ENCODE measurements at regions not wholly inside any gene's neighbourhood (a gene's known extent, or its start where the extent isn't known, plus 50 kb on each side); places are given as distances from the start of the nearest gene placed in this dataset.

DNA sequence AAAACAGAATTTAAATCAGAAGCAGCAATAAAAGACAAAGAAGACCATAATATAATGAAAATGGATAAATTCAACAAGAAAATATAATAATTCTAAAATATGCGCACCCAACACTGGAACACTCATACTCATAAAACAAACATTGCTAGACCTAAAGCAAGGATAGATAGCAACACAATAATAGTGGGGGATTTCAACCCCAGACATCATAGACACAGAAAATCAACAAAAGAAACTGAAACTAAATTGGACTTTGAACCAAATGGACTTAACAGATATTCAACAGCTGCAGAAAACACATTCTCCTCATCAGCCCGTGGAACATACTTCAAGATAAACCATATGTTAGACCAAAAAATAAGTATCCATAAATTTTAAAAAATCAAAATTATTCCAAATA, 1552.6 kb downstream of the C4orf33 start:
- no peaks in the 10 kb centered on the region for H3K27me3 ChIP-seq (ENCODE audit: low read depth, low read length)
- H3K36me3 ChIP-seq (ENCODE audit: control insufficient read depth in 1 of 2, insufficient read depth in 2 of 2, low read length in 2 of 2): no peaks in the 10 kb centered on the region
- H3K9me3 ChIP-seq (ENCODE audit: control insufficient read depth in 1 of 2, low read length in 2 of 2): no peaks in the 10 kb centered on the region
- no peaks in the 10 kb centered on the region for H3K4me1 ChIP-seq (ENCODE audit: control insufficient read depth in 1 of 2, insufficient read depth in 2 of 2, low read length in 2 of 2)
- peak overlapping the region; percentile 23 to 26 for H3K4me3 ChIP-seq (ENCODE audit: low read depth in 1 of 2, low read length in 2 of 2)
- H3K27ac ChIP-seq (ENCODE audit: low read length): no peak overlapping the region

DNA sequence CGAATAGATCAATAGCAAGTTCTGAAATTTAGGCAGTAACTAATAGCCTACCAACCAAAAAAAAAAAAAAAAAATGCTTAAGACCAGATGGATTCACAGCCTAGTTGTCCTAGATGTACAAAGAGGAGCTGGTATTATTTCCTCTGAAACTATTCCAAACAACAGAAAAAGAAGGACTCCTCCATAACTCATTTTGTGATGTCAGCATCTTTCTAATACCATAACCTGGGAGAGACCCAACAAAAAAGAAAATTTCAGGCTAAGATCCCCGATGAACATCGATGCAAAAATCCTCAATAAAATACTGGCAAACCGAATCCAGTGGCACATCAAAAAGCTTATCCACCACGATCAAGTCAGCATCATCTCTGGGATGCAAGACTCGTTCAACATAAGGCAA, 1557.9 kb downstream of the C4orf33 start:
- Histone ChIP-seq H3K4me3 (ENCODE audit: low read depth in 1 of 2, low read length in 2 of 2) (no peak overlapping the region), H3K4me1 (ENCODE audit: control insufficient read depth in 1 of 2, insufficient read depth in 2 of 2, low read length in 2 of 2) (no peaks in the 10 kb centered on the region), H3K27me3 (ENCODE audit: low read depth, low read length) (no peaks in the 10 kb centered on the region), H3K9me3 (ENCODE audit: control insufficient read depth in 1 of 2, low read length in 2 of 2) (no peaks in the 10 kb centered on the region), H3K27ac (ENCODE audit: low read length) (no peak overlapping the region), H3K36me3 (ENCODE audit: control insufficient read depth in 1 of 2, insufficient read depth in 2 of 2, low read length in 2 of 2) (no peaks in the 10 kb centered on the region)

DNA sequence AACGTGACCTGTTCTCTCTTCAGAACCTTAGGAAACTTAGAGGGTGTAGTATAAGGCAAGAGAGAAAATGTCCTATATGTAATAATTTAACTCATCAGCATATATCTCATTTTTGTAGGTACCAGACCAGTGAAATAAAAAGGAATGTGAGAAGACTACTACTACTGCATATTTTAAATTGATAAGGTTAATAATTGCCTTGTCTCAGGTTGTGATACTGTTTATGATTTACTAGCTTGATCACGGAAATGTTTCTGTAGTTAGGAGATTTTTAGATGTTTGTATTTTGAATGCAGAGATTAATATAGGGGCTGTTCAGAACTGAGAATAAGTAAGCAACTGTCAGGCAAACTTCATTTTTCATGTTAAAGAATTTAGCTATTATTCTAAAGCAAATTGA, 1563.4 kb downstream of the C4orf33 start:
- no peak overlapping the region for H3K27ac ChIP-seq (ENCODE audit: low read length)

DNA sequence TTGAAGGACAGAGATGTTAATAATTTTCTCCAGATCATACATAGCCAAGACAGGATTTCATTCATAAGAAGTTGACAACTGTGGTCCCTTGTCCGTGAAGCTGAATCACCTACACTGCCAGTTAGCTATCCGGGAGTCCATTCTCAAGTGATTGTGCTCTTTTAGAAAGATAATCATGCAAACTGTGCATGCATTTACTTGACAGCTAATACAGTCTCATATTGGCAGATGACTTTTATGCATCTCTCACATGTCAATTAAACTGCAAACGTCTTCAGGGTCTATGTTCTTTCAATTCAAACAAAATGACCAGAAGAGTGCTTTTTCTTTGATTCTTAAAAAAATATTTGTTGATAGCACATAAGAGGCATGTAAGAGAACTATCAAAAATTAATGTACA, 1572.9 kb downstream of the C4orf33 start:
- Histone ChIP-seq H3K27me3 (ENCODE audit: low read depth, low read length) (no peaks in the 10 kb centered on the region), H3K9me3 (ENCODE audit: control insufficient read depth in 1 of 2, low read length in 2 of 2) (no peaks in the 10 kb centered on the region), H3K4me3 (ENCODE audit: low read depth in 1 of 2, low read length in 2 of 2) (no peak overlapping the region), H3K27ac (ENCODE audit: low read length) (no peak overlapping the region), H3K36me3 (ENCODE audit: control insufficient read depth in 1 of 2, insufficient read depth in 2 of 2, low read length in 2 of 2) (no peaks in the 10 kb centered on the region), H3K4me1 (ENCODE audit: control insufficient read depth in 1 of 2, insufficient read depth in 2 of 2, low read length in 2 of 2) (no peaks in the 10 kb centered on the region)

More for the DNA sequence above, 1563.4 kb downstream of the C4orf33 start:
- no peak overlapping the region for H3K4me3 ChIP-seq (ENCODE audit: low read depth in 1 of 2, low read length in 2 of 2)
- H3K36me3 ChIP-seq (ENCODE audit: control insufficient read depth in 1 of 2, insufficient read depth in 2 of 2, low read length in 2 of 2): no peaks in the 10 kb centered on the region
- no peaks in the 10 kb centered on the region for H3K27me3 ChIP-seq (ENCODE audit: low read depth, low read length)
- H3K9me3 ChIP-seq (ENCODE audit: control insufficient read depth in 1 of 2, low read length in 2 of 2): no peaks in the 10 kb centered on the region
- no peaks in the 10 kb centered on the region for H3K4me1 ChIP-seq (ENCODE audit: control insufficient read depth in 1 of 2, insufficient read depth in 2 of 2, low read length in 2 of 2)

DNA sequence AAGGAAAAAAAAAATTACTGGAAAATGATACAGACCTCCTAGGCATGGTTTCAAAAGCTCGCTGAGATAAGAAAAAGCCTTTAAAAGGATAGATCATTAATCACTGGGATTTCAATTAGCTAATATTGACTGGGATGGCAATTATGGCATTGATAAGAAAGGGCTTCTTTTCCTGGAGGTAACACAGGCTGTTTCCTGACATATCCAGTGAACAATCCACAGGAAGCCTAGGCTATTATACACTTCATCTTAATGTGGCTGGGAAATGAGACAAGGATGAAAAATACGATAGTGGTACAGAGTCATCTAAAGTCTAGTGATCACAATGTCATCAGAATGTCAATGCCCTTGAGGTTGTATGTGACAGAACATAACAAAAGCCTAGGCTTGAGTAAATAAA, 1579.3 kb downstream of the C4orf33 start:
- Histone ChIP-seq H3K4me1 (ENCODE audit: control insufficient read depth in 1 of 2, insufficient read depth in 2 of 2, low read length in 2 of 2) (no peaks in the 10 kb centered on the region), H3K4me3 (ENCODE audit: low read depth in 1 of 2, low read length in 2 of 2) (no peak overlapping the region), H3K27me3 (ENCODE audit: low read depth, low read length) (no peaks in the 10 kb centered on the region), H3K27ac (ENCODE audit: low read length) (no peak overlapping the region), H3K9me3 (ENCODE audit: control insufficient read depth in 1 of 2, low read length in 2 of 2) (no peaks in the 10 kb centered on the region), H3K36me3 (ENCODE audit: control insufficient read depth in 1 of 2, insufficient read depth in 2 of 2, low read length in 2 of 2) (no peaks in the 10 kb centered on the region)

DNA sequence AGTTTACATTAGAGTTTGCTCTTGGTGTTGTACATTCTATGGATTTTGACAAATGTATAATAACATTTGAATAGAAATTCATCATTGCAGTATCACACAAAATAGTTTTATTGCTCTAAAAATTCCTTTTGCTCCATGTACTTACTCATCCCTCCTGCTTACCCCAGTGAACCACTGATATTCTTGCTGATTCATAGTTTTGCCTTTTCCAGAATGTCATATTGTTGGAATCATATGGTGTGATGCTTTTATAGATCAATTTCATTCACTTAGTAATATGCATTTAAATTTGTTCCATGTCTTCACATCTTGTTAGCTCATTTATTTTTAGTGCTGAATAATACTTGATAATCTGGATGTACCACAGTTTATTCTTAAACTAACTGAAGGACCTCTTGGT, 1593.2 kb downstream of the C4orf33 start:
- Histone ChIP-seq H3K9me3 (ENCODE audit: control insufficient read depth in 1 of 2, low read length in 2 of 2) (no peaks in the 10 kb centered on the region), H3K36me3 (ENCODE audit: control insufficient read depth in 1 of 2, insufficient read depth in 2 of 2, low read length in 2 of 2) (no peaks in the 10 kb centered on the region), H3K4me3 (ENCODE audit: low read depth in 1 of 2, low read length in 2 of 2) (no peak overlapping the region), H3K4me1 (ENCODE audit: control insufficient read depth in 1 of 2, insufficient read depth in 2 of 2, low read length in 2 of 2) (no peaks in the 10 kb centered on the region), H3K27me3 (ENCODE audit: low read depth, low read length) (no peaks in the 10 kb centered on the region), H3K27ac (ENCODE audit: low read length) (no peak overlapping the region)

DNA sequence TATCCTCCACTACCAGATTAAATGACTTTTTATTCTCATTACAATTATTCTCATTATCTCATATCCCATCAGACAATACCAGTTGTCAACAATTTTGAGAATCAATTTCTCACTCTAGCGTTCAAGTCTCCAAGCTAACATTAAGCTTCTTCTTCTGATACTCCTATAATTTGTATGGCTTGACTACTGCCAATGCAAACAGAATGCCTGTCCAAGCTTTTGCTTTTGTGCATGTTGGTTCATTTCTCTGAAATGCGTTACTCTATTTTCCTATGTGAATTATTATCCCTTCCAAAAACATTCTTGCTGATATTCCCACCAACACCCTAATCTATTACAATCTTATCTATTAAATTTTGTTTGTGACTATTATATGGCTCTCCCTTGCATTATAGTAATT, 1602.3 kb downstream of the C4orf33 start:
- no peaks in the 10 kb centered on the region for H3K27me3 ChIP-seq (ENCODE audit: low read depth, low read length)
- no peaks in the 10 kb centered on the region for H3K4me1 ChIP-seq (ENCODE audit: control insufficient read depth in 1 of 2, insufficient read depth in 2 of 2, low read length in 2 of 2)
- H3K27ac ChIP-seq (ENCODE audit: low read length): no peak overlapping the region
- no peak overlapping the region for H3K4me3 ChIP-seq (ENCODE audit: low read depth in 1 of 2, low read length in 2 of 2)
- H3K36me3 ChIP-seq (ENCODE audit: control insufficient read depth in 1 of 2, insufficient read depth in 2 of 2, low read length in 2 of 2): no peaks in the 10 kb centered on the region
- H3K9me3 ChIP-seq (ENCODE audit: control insufficient read depth in 1 of 2, low read length in 2 of 2): no peaks in the 10 kb centered on the region

DNA sequence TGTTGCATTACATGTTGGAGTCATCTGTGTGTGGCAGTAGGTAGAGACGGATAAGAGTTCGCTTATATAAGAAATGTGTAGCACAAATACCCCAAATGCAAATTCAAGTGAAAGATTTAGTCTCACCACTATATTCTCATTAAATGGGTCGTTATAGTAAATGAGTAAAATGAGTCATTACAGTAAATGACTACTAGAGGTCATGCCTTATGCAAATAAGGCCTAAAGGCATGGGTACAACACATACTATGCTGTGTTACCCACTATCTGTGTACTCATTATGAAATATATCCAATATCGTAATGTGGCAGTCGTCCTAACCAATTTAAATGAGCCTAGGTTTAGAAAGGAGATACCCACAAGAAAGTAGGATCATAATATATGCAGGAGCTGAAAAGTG, 1603.1 kb downstream of the C4orf33 start:
- Histone ChIP-seq H3K36me3 (ENCODE audit: control insufficient read depth in 1 of 2, insufficient read depth in 2 of 2, low read length in 2 of 2) (no peaks in the 10 kb centered on the region), H3K27me3 (ENCODE audit: low read depth, low read length) (no peaks in the 10 kb centered on the region), H3K9me3 (ENCODE audit: control insufficient read depth in 1 of 2, low read length in 2 of 2) (no peaks in the 10 kb centered on the region), H3K4me3 (ENCODE audit: low read depth in 1 of 2, low read length in 2 of 2) (no peak overlapping the region), H3K4me1 (ENCODE audit: control insufficient read depth in 1 of 2, insufficient read depth in 2 of 2, low read length in 2 of 2) (no peaks in the 10 kb centered on the region), H3K27ac (ENCODE audit: low read length) (no peak overlapping the region)

DNA sequence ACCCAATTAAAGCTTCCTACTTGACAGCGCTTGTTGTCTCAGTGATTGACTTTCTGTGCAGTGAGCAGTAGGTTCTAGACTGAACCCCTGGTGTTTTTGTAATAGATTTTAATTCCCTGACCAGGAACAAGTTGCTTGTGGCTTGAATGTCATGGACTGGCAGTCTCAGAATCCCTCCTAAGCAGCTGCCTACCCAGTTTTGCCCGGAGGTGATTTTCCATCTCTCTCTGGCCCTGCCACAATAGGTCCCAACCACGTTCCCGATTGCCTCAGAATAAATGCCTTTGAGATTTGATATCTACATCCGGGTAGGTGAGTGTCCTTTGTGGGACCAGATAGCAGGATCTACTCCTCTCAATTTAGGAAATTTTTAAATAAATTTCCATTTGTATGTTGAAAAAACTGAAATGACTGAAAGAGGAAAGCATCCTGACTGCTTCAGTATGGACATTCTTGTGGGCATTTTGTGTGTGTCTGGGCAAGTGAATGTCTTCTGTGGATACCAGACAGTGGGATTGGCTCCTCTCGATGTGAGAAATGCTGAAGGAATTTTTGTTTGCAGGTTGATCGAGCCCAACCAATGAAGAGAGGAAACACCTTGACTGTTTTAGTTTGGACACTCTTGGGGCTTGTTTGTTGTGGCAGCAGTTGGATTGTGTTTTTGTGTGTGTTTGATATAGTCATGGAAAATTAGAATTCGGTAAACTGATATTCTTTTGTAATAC, 1607.4 kb downstream of the C4orf33 start:
- Histone ChIP-seq H3K36me3 (ENCODE audit: control insufficient read depth in 1 of 2, insufficient read depth in 2 of 2, low read length in 2 of 2) (no peaks in the 10 kb centered on the region), H3K4me1 (ENCODE audit: control insufficient read depth in 1 of 2, insufficient read depth in 2 of 2, low read length in 2 of 2) (no peaks in the 10 kb centered on the region), H3K27me3 (ENCODE audit: low read depth, low read length) (no peaks in the 10 kb centered on the region), H3K4me3 (ENCODE audit: low read depth in 1 of 2, low read length in 2 of 2) (no peak overlapping the region), H3K9me3 (ENCODE audit: control insufficient read depth in 1 of 2, low read length in 2 of 2) (no peaks in the 10 kb centered on the region), H3K27ac (ENCODE audit: low read length) (no peak overlapping the region)

DNA sequence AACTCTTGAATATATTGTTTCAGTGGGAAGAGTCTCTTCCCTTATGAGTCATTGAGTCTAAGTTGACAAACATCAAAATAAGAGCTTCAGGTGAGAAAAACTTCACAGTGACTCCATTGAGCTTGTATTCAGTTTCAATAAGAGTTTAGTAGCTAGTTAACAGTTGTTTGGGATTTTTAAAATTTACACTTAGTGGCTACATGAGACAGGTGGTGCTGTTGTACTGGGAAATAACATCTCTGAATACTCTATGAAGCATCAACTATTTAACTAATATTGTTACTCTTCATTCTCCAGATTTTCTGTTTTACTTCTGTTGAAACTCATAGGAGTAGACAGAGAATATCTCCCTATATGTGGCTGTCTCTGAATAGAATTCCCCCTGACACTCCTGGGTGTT, 1609.1 kb downstream of the C4orf33 start:
- H3K27ac ChIP-seq (ENCODE audit: low read length): no peak overlapping the region
- no peak overlapping the region for H3K4me3 ChIP-seq (ENCODE audit: low read depth in 1 of 2, low read length in 2 of 2)
- no peaks in the 10 kb centered on the region for H3K9me3 ChIP-seq (ENCODE audit: control insufficient read depth in 1 of 2, low read length in 2 of 2)
- H3K36me3 ChIP-seq (ENCODE audit: control insufficient read depth in 1 of 2, insufficient read depth in 2 of 2, low read length in 2 of 2): no peaks in the 10 kb centered on the region
- H3K27me3 ChIP-seq (ENCODE audit: low read depth, low read length): no peaks in the 10 kb centered on the region
- no peaks in the 10 kb centered on the region for H3K4me1 ChIP-seq (ENCODE audit: control insufficient read depth in 1 of 2, insufficient read depth in 2 of 2, low read length in 2 of 2)

DNA sequence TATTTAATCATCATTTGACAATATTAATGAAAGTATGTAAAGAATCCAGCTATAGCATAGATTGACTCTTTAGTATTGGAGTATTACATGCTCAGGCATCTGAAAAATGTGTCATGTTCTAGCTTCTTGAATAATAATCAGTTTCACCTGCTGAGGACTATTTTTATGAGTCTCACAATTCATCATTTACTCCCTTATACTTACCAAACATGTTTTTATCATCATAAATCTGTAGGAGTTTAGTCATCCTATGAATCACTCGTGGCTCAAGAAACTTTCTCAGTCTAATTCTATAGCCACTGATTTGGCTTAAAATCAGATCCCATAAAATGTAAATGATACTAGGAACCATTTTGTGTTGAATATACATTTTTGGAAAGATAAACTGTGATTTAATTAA, 1616.1 kb downstream of the C4orf33 start:
- Histone ChIP-seq H3K27me3 (ENCODE audit: low read depth, low read length) (no peaks in the 10 kb centered on the region), H3K36me3 (ENCODE audit: control insufficient read depth in 1 of 2, insufficient read depth in 2 of 2, low read length in 2 of 2) (no peaks in the 10 kb centered on the region), H3K4me1 (ENCODE audit: control insufficient read depth in 1 of 2, insufficient read depth in 2 of 2, low read length in 2 of 2) (no peaks in the 10 kb centered on the region), H3K4me3 (ENCODE audit: low read depth in 1 of 2, low read length in 2 of 2) (no peak overlapping the region), H3K9me3 (ENCODE audit: control insufficient read depth in 1 of 2, low read length in 2 of 2) (no peaks in the 10 kb centered on the region), H3K27ac (ENCODE audit: low read length) (no peak overlapping the region)

DNA sequence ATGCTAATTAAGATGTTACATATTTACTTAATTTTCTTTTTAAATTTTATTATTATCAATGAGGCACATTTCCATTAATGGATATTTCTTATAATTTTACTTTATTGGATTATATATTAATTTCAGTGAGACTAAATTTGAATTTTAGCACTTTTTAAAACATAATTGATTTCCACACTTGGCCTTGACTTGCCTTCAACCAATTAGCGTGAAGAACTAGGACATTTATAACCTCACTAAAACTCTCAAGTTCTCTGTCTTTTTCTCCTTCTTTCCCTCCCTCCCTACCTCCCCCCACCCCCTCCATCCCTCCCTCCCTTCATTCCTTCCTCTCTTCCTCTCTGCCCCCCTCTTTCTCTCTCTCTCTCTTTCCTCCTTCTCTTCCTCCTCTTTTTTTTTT, 1618.1 kb downstream of the C4orf33 start:
- no peaks in the 10 kb centered on the region for H3K36me3 ChIP-seq (ENCODE audit: control insufficient read depth in 1 of 2, insufficient read depth in 2 of 2, low read length in 2 of 2)
- no peaks in the 10 kb centered on the region for H3K9me3 ChIP-seq (ENCODE audit: control insufficient read depth in 1 of 2, low read length in 2 of 2)
- no peaks in the 10 kb centered on the region for H3K27me3 ChIP-seq (ENCODE audit: low read depth, low read length)

More for the DNA sequence above, 1618.1 kb downstream of the C4orf33 start:
- Histone ChIP-seq H3K27ac (ENCODE audit: low read length) (no peak overlapping the region), H3K4me1 (ENCODE audit: control insufficient read depth in 1 of 2, insufficient read depth in 2 of 2, low read length in 2 of 2) (no peaks in the 10 kb centered on the region), H3K4me3 (ENCODE audit: low read depth in 1 of 2, low read length in 2 of 2) (no peak overlapping the region)
